22Rv1 (cell line): ENCODE measurements at regions not wholly inside any gene's neighbourhood (a gene's known extent, or its start where the extent isn't known, plus 50 kb on each side); places are given as distances from the start of the nearest gene placed in this dataset.

ENCODE experiments used
- CTCF ChIP-seq: fragments of 450-650 bp; IDR thresholded peaks from 2 replicates; pipeline ENCODE4 v1.5.1; 2017; ENCODE audit warnings: mild to moderate bottlenecking
- ZFX ChIP-seq: fragments of 450-650 bp; IDR thresholded peaks from 2 replicates; pipeline ENCODE4 v1.6.1; 2017; ENCODE audit warnings: antibody characterized with exemption, borderline replicate concordance

- TF ChIP-seq ZFX (no peak), CTCF (no peak)
Measured at GRCh38 chr22:34161431-34162123, 241.3 kb upstream of the LARGE1 start.
